GM21825 (cell line): ENCODE measurements at regions not wholly inside any gene's neighbourhood (a gene's known extent, or its start where the extent isn't known, plus 50 kb on each side); places are given as distances from the start of the nearest gene placed in this dataset.

Experiments
- ATAC-seq: cut with Tn5 transposase; IDR thresholded peaks from one replicate; pipeline ENCODE4 v1.9.1; 2021; ENCODE audit warnings: mild to moderate bottlenecking, moderate library complexity; ENCODE audit not compliant: unreplicated experiment

DNA sequence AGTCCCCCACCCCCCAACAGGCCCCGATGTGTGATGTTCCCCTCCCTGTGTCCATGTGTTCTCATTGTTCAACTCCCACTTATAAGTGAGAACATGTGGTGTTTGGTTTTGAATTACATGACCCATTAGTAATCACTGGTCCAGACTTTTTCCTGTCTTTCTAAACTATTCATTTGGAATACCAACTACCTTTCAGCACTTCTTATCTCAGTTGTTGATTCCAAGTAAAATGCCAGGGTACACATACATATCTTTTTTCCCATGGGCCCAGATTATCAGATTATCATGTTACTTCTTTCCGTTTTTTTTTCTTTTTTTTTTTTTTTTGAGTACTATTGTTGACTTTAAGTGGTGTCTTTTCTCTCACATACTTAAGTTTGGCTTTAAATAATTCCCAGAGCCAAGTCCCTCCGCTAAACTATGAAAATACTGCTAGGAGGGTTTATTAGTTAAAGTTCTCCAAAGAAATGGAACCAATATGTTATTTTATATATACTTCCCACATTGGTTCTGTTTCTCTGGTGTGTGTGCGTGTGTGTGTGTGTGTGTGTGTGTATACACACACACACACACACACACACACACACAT, 389.3 kb downstream of the IRS1 start:
- ATAC-seq = no peak

GRCh38 chr2:226409134-226409533, 390.5 kb downstream of the IRS1 start:
- ATAC-seq = no peak

- no peak for ATAC-seq
Observed at GRCh38 chr2:226408141-226408540, 391.5 kb downstream of the IRS1 start.

- ATAC-seq = no peak
Observed at GRCh38 chr2:226407135-226407534, 392.5 kb downstream of the IRS1 start.

GRCh38 chr2:226405465-226405864, 394.2 kb downstream of the IRS1 start:
- ATAC-seq = no peak

GRCh38 chr2:226403369-226403768, 396.3 kb downstream of the IRS1 start:
- ATAC-seq = no peak

DNA sequence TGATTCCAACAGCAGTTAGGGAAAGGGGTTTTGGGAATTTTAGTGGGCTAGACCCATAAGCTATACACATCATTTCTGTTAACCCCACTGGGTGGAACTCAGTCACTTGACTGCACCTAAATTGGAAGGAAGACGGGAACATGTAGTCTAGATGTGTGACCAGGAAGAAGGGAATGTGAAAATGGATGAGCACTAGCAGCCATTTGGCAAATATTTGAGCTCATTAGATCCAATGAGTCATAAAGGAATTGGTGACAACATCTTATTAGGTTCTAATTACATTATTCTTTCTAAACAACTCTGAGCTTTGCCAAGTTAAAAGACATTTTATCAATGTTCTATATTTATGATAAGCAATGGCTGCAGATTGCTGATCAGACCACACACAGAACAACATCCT, 400.6 kb downstream of the IRS1 start:
- ATAC-seq = no peak

GRCh38 chr2:226398580-226398979, 401.0 kb downstream of the IRS1 start:
- ATAC-seq = no peak

- ATAC-seq = no peak
Observed at GRCh38 chr2:226396541-226396940, 403.1 kb downstream of the IRS1 start.

GRCh38 chr2:226387499-226387942, 412.1 kb downstream of the IRS1 start:
- ATAC-seq = no peak

- ATAC-seq = no peak
Observed at GRCh38 chr2:226383461-226383860, 416.2 kb downstream of the IRS1 start.

GRCh38 chr2:226380679-226381078, 418.9 kb downstream of the IRS1 start:
- no peak for ATAC-seq

DNA sequence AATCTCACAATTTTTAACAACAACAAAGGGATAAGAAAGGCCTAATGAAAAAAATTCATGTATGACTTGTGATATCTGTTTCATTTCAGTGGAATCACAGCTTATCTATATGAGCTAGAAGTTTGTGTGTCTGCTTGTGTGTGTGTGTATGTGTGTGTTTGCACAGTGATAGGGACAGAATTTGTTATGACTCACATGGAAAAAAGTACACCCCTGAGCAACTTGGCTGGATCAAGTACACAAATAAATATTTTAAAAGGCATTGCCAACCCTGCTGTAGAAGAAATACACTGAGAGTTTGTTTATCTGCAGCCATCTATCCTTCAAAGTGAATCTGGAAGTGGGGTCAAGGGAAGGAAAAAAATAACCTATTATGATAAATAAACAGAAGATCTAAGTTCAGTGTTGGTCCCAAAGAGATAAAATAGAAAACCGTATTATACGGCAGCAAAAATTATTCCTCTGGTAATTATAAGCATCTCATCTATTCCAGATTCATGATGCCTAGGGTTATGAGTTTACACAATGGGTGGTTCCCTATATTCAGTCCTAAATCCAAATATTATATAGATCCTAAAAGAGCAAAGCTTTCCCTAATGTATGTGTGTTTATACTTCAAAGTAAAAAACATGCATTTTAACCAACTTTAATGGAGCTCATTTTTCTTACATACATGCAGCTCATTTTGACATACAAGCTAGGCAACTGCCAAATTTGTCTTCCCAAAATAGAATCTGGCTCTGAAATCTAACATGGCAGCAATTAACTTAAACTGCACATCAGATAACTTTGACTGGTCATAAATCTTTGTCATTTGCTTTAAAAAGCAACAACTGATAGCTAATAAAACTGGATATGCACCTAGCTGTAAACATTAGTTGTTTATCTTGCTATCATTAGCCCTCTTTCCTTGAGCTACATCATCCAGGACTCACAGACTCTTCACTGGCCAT, 420.6 kb downstream of the IRS1 start:
- ATAC-seq = no peak

- no peak for ATAC-seq
Observed at GRCh38 chr2:226376516-226377180, 423.0 kb downstream of the IRS1 start.

GRCh38 chr2:226366920-226367319, 432.7 kb downstream of the IRS1 start:
- no peak for ATAC-seq

DNA sequence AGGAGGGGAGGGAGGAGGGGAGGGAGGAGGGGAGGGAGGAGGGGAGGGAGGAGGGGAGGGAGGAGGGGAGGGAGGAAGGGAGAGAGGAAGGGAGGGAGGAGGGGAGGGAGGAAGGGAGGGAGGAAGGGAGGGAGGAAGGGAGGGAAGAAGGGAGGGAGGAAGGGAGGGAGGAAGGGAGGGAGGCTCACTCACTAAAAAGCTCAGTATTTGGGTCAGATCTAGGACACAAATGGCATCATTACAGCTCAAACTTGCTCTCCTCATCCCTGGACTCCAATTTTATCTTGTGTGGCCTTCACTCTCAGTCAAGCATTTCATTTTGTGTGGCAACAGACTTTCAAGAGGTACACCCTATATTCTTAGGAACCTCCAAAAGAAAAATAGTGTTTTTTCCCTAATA, 435.4 kb downstream of the IRS1 start:
- no peak for ATAC-seq

DNA sequence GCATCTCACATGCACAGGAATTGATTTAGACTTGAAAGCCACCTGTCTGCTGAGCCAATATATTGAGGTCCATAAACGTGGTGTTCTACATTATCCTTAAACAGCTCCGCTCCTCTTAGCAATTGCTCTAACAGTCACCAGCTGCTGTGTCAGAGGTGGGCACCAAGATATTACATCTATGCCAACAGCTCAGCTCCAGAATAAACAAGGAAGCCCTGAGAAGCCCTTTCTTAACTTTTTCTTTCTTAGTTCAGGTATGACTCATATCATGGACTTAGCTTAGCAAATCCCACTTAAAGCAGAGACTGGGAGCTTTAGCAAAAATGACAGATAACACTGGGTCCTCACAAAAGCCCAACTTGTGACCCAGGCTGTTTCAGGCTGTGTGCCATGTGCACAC, 436.6 kb downstream of the IRS1 start:
- ATAC-seq = no peak

DNA sequence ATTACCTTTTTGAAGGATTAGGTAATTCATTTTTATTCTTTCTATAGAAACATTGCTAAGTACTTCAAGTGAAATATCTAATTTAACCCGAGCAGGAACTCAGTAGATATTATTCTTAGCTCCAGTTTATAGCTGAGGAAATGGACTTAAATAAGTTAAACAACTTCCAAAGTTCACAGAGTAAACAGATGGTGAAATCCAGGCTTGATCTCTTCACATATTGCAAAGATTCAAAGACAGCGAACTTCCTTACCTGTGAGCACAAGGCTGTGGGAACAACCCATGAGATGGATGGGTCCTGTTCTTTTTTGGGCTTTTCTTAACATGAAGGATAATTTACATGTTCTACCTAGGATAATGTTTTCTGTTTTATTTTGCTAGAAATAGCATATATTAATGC, 439.0 kb downstream of the IRS1 start:
- no peak for ATAC-seq

DNA sequence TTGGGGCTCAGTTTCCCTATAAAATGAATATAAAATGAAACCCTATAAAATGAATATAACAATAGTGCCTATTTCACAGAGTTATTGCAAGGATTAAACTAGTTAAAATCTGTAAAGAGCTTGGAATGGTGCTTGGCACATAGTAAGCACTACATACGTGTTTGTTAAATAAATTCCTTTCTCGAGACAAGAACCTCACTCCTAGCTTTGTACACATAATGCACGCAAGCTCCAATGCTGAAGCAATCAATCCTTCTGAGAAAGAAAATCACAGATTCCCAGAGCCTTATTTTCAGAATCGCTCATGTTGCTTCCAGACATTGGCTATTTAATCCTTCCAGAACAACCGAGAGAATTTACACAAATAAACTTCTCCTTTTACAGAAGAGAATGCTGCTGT, 440.9 kb downstream of the IRS1 start:
- no peak for ATAC-seq

DNA sequence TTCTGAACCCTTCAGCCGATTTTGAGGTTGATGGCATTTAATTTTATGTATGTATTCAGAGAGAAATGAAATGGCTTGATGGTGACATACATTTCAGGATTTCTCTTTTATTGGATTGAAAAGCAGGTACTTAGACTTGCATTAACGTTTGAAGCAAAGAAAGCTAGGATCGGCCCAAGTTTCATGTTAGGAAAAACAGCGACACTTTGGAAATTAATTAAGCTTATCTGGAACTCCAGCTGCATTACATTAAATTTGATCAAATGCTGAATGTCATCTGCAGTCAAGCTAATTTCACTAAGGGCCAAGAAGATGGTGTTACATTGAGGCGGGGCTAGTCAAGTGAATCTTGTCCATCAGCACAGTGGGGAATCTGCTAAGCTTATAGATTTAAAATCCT, 441.8 kb downstream of the IRS1 start:
- no peak for ATAC-seq

GRCh38 chr2:226355600-226355999, 444.0 kb downstream of the IRS1 start:
- ATAC-seq = no peak

DNA sequence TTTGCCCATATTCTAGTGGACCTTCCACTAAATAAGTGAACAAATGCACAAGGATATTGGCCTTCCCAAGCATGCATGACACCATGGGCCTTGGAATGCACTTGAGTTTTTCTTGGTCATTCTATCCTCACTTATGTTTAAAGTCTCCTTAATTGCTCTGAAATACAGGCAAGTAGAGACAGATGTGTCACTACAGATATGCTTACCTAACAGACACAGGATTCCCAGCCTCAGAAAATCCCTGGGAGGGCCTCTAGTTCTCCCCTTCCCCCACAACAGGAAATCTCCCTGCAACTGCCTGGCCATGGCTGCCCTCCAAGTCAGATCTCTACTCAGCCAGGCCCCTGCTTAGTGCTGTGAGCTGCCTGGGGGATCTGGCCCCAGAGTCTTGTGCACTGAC, 445.2 kb downstream of the IRS1 start:
- ATAC-seq = no peak
